ENCODE measurements at regions not wholly inside any gene's neighbourhood (a gene's known extent, or its start where the extent isn't known, plus 50 kb on each side); places are given as distances from the start of the nearest gene placed in this dataset.

DNA sequence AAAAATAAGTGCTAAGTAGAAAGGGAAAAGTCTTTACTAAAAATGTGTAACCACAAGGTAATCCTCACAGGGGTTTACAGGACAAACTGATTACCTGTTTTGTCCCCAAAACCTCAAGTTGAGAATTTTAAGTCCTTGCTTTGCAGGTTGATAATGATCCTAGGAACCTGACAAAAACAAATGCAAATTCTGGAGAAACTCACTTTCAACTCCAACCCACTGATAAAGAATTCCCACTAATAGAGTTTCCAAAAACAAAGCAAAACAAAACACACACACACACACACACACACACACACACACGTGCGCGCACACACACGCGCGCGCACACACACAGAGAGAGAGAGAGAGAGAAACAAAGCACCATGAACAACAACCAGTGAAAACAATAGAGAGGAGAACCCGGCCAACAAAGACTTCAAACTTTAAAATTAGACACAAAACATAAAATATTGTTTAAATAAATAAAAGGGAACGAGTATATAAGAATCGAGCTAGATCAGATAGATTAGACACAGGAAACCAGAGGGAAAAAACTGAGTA is 187.0 kb upstream of the FOXN3 start:
- H3K27me3 Mint-ChIP-seq = no peaks in the 10 kb centered on the region
- H3K4me1 Mint-ChIP-seq = peaks cover 6 to 22% (median 11%) of the 10 kb centered on the region in 3 donors
- H3K36me3 Mint-ChIP-seq = peaks cover 9% of the 10 kb centered on the region
- no peak overlapping the region for H3K4me3 Mint-ChIP-seq
- peak overlapping the region in 1 of 3 donors; percentile 70 for H3K27ac Mint-ChIP-seq
- H3K9me3 Mint-ChIP-seq = peaks cover 3 to 13% (median 6%) of the 10 kb centered on the region in 3 donors

DNA sequence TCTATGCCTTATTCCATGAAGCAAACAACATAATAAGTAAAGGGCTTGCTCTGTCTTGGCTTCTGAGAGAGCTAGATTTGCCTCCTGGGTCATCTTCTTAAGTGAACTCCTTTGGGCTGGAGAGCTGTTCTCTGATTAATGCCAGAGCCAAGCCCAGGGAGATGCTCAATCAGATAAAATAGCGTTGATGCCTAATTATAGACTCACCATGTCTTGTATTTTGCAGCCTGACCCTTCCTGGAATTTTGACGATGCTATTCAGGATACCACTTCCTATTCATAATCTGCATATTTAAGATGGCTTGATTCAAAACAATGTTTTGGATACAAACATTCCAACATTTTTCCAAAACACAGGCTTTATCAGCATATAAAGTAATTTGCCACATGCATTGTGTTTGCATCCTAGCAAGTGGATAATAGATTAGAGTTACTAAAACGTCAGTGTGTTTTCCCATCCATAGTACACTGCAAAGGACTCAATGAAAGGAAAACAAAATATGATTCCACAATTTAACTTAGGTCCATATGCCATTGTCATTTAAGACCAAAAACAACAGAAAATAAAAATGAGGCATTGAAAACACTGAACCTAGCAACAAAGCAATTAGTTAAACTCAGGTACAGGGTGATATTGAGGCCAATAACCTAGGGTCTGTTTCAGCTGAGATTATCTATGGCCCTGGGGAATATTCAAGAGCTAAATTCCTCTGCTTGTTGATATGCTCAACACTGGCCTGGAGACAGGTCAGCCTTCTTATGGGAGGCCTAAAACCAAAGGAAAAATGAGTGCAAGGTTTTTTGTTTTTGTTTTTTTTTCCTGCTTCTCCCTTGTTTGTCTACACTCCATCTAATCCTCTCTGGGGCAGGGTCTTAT is 184.2 kb upstream of the FOXN3 start:
- Mint-ChIP-seq H3K36me3 (peaks cover 8% of the 10 kb centered on the region), H3K9me3 (peaks cover 3 to 27% (median 19%) of the 10 kb centered on the region in 3 donors), H3K4me3 (peak overlapping the region in 1 of 4 donors; percentile 12), H3K27ac (no peak overlapping the region), H3K4me1 (peaks cover 4 to 14% (median 4%) of the 10 kb centered on the region in 3 donors), H3K27me3 (no peaks in the 10 kb centered on the region)

DNA sequence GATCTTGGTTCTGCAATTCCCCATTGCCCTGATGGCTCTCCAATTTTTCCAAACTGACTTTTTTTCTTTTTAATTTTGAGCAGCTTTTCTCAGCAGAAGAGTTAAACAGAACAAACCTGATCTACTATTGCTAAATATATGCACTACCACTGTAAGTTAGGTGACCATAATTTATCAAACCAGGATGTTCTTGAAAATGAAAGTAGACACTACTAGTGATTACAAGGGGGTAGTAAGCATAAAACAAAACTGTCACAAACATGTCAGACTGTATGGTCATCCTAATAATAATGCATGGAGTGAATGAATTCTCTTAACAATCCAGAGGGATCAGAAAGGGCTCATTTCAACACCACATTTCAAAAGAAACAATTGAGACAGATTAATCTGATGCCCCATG is 183.0 kb upstream of the FOXN3 start:
- peaks cover 4 to 14% (median 4%) of the 10 kb centered on the region in 3 donors for H3K4me1 Mint-ChIP-seq
- H3K27ac Mint-ChIP-seq = no peak overlapping the region
- H3K4me3 Mint-ChIP-seq = no peak overlapping the region
- H3K9me3 Mint-ChIP-seq = peaks cover 3 to 27% (median 19%) of the 10 kb centered on the region in 3 donors
- peaks cover 8% of the 10 kb centered on the region for H3K36me3 Mint-ChIP-seq
- H3K27me3 Mint-ChIP-seq = no peaks in the 10 kb centered on the region

DNA sequence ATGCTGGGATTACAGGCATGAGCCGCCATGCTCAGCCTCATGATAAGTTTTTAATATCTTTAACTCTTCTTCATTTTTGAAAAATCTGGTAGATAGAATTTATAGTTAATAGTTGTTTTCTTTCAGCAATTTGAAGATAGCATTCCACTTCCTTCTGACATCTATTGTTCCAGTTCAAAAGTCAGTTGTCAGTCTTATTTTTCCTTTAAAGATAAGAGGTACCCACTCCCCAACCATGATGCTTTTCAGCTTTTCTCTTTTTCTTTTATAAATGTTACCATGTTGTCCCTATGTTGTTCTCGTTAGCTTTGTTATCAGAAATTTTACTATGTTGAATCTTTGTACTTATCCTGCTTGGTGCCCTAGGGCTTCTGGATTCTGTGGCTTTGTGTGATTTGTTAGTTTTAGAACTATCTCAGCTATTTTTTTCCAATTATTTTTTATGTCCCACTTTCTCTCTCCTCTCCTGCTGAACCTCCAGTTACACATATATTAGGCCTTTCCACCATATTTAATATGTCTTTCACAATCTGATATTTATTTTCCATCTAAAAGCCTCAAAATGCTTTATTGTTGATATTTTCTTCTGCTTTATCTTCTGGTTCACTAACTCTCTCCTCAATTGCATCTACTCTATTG is 181.6 kb upstream of the FOXN3 start:
- H3K27ac Mint-ChIP-seq = no peak overlapping the region
- peaks cover 10% of the 10 kb centered on the region for H3K36me3 Mint-ChIP-seq
- H3K4me1 Mint-ChIP-seq = peaks cover 0 to 4% (median 3%) of the 10 kb centered on the region in 3 donors
- no peaks in the 10 kb centered on the region for H3K27me3 Mint-ChIP-seq
- H3K9me3 Mint-ChIP-seq = peaks cover 3 to 27% (median 15%) of the 10 kb centered on the region in 3 donors
- no peak overlapping the region for H3K4me3 Mint-ChIP-seq

DNA sequence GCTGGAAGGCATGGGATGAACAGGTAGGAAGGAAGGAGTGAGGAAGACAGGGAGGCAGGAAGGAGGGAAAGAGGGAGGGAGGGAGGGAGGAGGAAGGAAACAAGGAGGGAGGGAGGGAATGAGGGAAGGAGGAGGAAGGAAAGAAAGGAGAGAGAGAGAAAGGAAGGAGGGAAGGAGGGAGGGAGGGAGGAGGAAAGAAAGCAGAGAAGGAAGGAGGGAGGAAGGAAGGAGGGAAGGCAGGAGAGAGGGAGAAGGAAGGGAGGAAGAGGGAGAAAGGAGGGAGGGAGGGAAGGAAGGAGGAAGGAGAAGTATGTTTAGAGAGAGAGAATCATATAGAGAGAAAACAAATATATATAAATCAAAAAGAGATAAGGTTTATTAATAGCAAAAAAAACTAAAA is 175.9 kb upstream of the FOXN3 start:
- peaks cover 23 to 42% (median 26%) of the 10 kb centered on the region in 3 donors for H3K4me1 Mint-ChIP-seq
- peaks cover 15% of the 10 kb centered on the region for H3K36me3 Mint-ChIP-seq
- peaks cover 0 to 23% (median 10%) of the 10 kb centered on the region in 3 donors for H3K9me3 Mint-ChIP-seq
- peak overlapping the region in 1 of 3 donors; percentile 40 for H3K27ac Mint-ChIP-seq
- H3K27me3 Mint-ChIP-seq = peaks cover 1% of the 10 kb centered on the region
- H3K4me3 Mint-ChIP-seq = peak overlapping the region in 1 of 4 donors; percentile 14

DNA sequence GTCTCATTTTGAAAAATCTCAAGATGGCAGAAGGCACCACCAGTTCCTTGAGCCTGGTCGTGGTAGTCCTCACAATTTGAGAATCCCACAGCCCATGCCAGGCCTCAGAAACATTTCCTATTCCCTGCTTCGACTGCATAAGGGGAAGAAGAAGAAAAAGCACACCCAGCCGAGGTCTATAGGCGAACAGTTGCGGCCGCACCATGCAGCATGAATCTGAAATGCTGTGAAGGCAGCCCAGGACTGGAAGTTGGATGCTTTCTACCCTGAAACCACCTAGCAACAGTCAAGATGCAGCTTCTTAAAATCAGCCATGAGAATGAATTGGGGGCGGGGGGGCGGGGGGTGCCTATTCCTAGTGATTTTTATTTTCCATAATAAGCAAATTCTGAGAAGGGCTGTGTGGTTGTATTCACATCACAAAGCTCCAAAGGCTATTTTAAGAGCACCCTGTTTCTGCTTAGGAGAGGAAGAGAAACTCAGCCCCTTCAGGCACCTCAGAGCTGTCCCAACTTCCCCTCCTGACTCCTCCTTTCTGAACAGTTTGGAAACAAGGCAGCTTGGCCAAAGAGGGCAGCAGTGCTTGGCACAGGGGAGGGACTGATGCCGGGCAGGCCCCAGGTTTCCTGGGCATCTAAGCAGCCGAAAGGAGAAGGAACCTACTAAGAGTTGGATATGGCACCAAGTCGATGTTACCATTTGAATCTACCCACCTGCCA is 172.5 kb upstream of the FOXN3 start:
- Mint-ChIP-seq H3K27me3 (peaks cover 2% of the 10 kb centered on the region), H3K36me3 (peaks cover 12% of the 10 kb centered on the region), H3K4me1 (peaks cover 28 to 63% (median 37%) of the 10 kb centered on the region in 3 donors), H3K9me3 (peaks cover 0 to 11% (median 2%) of the 10 kb centered on the region in 3 donors), H3K27ac (peak overlapping the region; percentile 86 to 91 (median 89)), H3K4me3 (peak overlapping the region in 2 of 4 donors; percentile 76 to 83)

DNA sequence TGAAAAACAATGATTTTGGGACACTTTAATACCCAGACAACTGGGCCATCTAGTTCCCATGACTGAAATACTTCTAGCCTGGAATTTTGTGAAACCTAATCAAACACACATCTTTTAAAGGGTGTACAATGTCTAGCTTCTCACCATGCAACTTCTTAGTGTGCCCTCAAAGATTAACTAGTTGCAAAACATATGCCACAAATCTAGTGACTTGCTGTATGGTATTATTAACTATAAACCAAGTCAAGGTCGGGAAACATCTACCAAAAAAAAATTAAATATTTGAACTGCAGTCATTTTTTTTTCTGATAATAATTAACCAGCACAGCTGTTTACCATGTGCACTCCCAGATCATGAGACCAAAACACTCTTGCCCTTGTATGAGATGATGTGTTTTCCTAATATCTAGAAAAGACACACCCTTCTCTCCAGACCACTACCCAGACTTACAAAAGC is 171.8 kb upstream of the FOXN3 start:
- Mint-ChIP-seq H3K9me3 (peaks cover 0 to 11% (median 2%) of the 10 kb centered on the region in 3 donors), H3K4me3 (peak overlapping the region in 2 of 4 donors; percentile 9 to 59), H3K27me3 (peaks cover 2% of the 10 kb centered on the region), H3K36me3 (peaks cover 8% of the 10 kb centered on the region), H3K4me1 (peaks cover 25 to 63% (median 37%) of the 10 kb centered on the region in 3 donors), H3K27ac (peak overlapping the region in 2 of 3 donors; percentile 86 to 91)

DNA sequence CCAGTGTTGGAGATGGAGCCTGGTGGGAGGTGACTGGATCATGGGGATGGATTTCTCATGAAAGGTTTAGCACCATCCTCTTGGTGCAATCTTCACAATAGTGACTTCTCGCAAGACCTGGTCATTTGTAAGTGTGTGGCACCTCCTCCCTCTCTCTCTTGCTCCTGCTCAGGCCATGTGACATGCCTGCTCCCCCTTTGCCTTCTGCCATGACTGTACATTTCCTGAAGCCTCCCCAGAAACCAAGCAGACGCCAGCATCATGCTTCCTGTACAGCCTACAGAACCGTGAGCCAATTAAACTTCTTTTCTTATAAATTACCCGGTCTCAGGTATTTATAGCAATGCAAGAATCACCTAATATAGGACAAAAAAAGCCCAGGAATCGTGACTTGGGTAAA is 171.0 kb upstream of the FOXN3 start:
- peaks cover 2% of the 10 kb centered on the region for H3K27me3 Mint-ChIP-seq
- peaks cover 8% of the 10 kb centered on the region for H3K36me3 Mint-ChIP-seq
- H3K9me3 Mint-ChIP-seq = peaks cover 0 to 11% (median 2%) of the 10 kb centered on the region in 3 donors
- peak overlapping the region in 2 of 4 donors; percentile 55 to 58 for H3K4me3 Mint-ChIP-seq
- peak overlapping the region in 1 of 3 donors; percentile 82 for H3K27ac Mint-ChIP-seq
- H3K4me1 Mint-ChIP-seq = peaks cover 25 to 63% (median 38%) of the 10 kb centered on the region in 3 donors

DNA sequence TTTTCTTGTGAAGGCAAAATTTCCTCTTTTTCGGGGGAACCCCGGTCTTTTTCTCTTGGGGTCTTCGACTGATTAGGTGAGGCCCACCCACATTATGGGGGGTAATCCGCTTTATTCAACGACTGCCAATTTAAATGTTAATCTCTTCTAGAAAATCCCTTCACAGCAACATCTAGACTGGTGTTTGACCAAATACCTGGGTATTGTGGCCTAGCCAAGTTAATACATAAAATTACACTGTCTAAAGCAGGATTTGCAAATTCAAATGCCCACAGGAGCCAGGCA is 170.0 kb upstream of the FOXN3 start:
- H3K4me1 Mint-ChIP-seq = peaks cover 21 to 55% (median 42%) of the 10 kb centered on the region in 3 donors
- H3K27me3 Mint-ChIP-seq = peaks cover 2% of the 10 kb centered on the region
- no peak overlapping the region for H3K27ac Mint-ChIP-seq
- peaks cover 8% of the 10 kb centered on the region for H3K36me3 Mint-ChIP-seq
- no peak overlapping the region for H3K4me3 Mint-ChIP-seq
- H3K9me3 Mint-ChIP-seq = peaks cover 0 to 11% (median 2%) of the 10 kb centered on the region in 3 donors

DNA sequence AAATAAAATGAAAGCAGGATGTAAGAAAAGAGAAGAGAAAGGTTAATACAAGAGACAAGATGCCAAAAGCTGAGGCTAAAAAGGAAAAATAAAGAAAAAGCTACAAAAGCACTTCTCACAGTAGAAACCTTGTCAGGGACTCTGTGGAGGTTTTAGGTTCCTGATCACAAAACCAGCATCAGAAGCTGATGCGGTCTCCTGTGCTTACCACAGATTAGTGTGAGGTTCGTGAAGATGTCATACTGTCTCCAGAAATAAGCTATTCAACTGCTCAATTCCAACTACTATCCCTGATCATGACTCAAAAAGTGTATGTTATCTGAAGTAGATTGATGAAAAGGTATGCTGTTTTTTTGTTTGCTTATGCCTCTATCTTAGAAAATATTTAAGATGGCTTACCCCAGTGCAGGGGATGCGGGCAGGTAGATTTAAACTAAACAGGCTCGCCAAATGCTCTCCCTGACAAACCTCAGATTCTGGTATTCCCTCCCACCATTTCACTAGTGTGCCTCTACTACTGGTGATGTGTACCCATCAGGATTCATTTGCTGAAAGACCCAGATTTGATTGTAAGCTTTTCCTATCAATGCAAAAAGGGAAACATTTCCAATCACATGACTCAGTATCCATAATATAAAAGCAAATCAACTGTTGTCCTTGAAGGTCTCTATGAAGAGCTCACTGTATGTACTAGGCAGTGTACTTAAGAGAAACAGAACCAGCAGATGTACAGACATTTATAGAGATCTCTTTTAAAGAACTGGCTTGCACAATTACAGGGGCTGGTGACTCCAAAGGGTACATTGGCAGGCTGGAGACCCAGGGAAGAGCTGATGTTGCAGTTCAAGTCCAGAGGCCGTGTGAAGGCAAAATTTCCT is 169.5 kb upstream of the FOXN3 start:
- Mint-ChIP-seq H3K9me3 (peaks cover 0 to 6% (median 0%) of the 10 kb centered on the region in 3 donors), H3K27ac (peak overlapping the region in 2 of 3 donors; percentile 39 to 66), H3K27me3 (peaks cover 2% of the 10 kb centered on the region), H3K36me3 (peaks cover 10% of the 10 kb centered on the region), H3K4me1 (peaks cover 21 to 50% (median 42%) of the 10 kb centered on the region in 3 donors), H3K4me3 (no peak overlapping the region)

DNA sequence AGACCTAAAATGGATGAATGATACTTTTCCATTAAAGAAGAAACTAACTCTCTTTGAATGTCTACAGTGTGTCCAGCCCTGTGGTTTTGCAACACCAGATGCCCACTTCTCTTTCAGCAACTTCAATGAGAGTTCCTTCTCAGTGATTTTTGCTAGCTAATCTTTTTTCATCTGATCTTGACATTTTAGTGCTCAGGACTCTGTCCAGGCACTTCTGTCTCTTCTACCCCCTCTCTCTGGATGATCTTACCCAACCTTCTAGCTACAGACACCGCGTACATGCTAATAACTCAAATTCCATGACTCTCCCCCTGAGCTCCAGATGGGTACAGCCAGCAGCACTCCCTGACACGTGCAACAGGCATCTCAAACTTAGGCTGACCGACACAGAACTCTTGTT is 161.1 kb upstream of the FOXN3 start:
- Mint-ChIP-seq H3K27ac (no peak overlapping the region), H3K9me3 (no peaks in the 10 kb centered on the region)

DNA sequence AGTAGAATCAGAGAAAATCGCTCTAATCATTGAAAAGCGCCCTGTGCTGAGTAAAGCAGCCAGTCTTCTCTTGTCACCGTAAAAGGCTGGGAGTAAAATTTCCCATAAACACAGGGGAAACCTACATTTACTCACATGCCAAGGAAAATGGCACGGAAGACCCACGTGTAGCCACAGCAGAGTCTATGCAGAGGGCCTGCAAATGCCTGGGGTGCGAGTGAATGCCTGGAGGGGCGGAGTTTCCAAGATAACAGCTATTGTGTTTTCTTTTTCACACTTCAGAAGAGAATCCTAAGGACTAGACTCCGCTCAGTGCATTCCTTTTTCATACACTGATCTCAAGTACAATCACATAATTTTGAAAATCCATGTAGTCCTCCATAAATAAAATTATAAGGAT is 159.9 kb upstream of the FOXN3 start:
- Mint-ChIP-seq H3K4me1 (peaks cover 6 to 19% (median 15%) of the 10 kb centered on the region in 3 donors), H3K9me3 (no peaks in the 10 kb centered on the region), H3K27me3 (no peaks in the 10 kb centered on the region), H3K4me3 (no peak overlapping the region), H3K27ac (no peak overlapping the region), H3K36me3 (peaks cover 3% of the 10 kb centered on the region)

More for the DNA sequence above, 161.1 kb upstream of the FOXN3 start:
- Mint-ChIP-seq H3K4me3 (no peak overlapping the region), H3K4me1 (peaks cover 6 to 17% (median 12%) of the 10 kb centered on the region in 3 donors), H3K36me3 (peaks cover 4% of the 10 kb centered on the region), H3K27me3 (no peaks in the 10 kb centered on the region)

DNA sequence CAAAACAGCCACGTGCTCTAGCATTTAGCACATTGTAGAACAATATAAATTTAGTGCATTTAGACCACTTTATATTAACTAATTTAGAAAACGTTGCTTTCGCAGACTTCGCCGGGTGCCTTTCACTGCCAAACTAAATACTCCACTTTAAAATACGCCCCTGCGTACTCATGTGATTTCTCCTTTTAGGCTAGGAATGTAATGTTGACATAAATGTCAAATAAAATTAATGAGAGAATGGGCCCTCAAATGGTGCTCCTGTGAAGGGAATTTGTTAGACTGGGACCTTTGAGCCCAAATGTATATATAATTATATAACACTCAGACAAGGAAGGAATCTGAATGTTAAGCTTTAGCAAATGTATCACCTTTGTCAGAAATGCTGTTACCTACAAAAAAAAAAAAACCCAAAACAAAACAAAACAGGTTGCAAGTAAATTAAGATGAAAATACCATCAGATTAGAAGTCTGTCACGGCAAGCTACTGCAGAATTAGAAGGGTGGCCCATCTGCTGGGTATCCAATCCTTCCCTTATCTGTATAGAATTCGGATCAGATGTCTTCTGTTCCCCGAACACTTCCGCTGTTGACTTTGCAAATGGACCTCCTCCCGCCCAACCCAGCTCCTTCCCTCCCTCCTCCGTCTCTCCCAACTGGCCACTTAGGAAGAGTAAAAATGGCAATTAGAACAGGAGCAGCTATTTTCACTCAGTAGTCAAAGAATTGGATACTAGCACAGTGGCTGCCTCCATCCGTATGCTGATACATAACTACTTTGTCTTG is 159.3 kb upstream of the FOXN3 start:
- no peaks in the 10 kb centered on the region for H3K27me3 Mint-ChIP-seq
- H3K36me3 Mint-ChIP-seq = peaks cover 3% of the 10 kb centered on the region

More for the DNA sequence above, 159.3 kb upstream of the FOXN3 start:
- no peak overlapping the region for H3K27ac Mint-ChIP-seq
- no peak overlapping the region for H3K4me3 Mint-ChIP-seq
- H3K4me1 Mint-ChIP-seq = peaks cover 6 to 19% (median 15%) of the 10 kb centered on the region in 3 donors
- no peaks in the 10 kb centered on the region for H3K9me3 Mint-ChIP-seq

Data from IgD-negative memory B cell (primary cell).